H1 (cell line): ENCODE measurements at regions not wholly inside any gene's neighbourhood (a gene's known extent, or its start where the extent isn't known, plus 50 kb on each side); places are given as distances from the start of the nearest gene placed in this dataset.

Source experiments
- NANOG ChIP-seq: IDR thresholded peaks from 2 replicates; pipeline ENCODE4 v1.6.1; 2011; ENCODE audit warnings: low read length, low read depth, mild to moderate bottlenecking, inconsistent platforms; ENCODE audit not compliant: insufficient read depth, poor library complexity, severe bottlenecking

GRCh38 chr2:126783341-126783740, 115.3 kb upstream of the TEX51 start (continued):
- TF ChIP-seq NANOG = no peak
